Hepatocyte (in vitro differentiated cells): ENCODE measurements at regions not wholly inside any gene's neighbourhood (a gene's known extent, or its start where the extent isn't known, plus 50 kb on each side); places are given as distances from the start of the nearest gene placed in this dataset.

Experiments used
- CTCF ChIP-seq: fragments of 200-600 bp; sonication (generic); IDR thresholded peaks from 2 replicates; pipeline ENCODE4 v1.5.1; 2016; ENCODE audit warnings: antibody characterized with exemption, mild to moderate bottlenecking; ENCODE audit not compliant: poor library complexity
- EZH2 ChIP-seq: fragments of 200-600 bp; sonication (generic); IDR thresholded peaks from 2 replicates; pipeline ENCODE4 v1.6.1; 2016; ENCODE audit warnings: antibody characterized with exemption, mild to moderate bottlenecking, borderline replicate concordance
- EZH2phosphoT487 ChIP-seq: fragments of 200-600 bp; sonication (generic); IDR thresholded peaks from one replicate; pipeline ENCODE4 v1.6.1; 2018; ENCODE audit warnings: antibody characterized with exemption, mild to moderate bottlenecking, low read depth, moderate library complexity; ENCODE audit not compliant: unreplicated experiment, severe bottlenecking

- TF ChIP-seq CTCF (no peak), EZH2 (no peak), EZH2phosphoT487 (no peak)
Measured at GRCh38 chr15:31157644-31158069, 56.1 kb upstream of the TRPM1 start.
